ENCODE measurements at regions not wholly inside any gene's neighbourhood (a gene's known extent, or its start where the extent isn't known, plus 50 kb on each side); places are given as distances from the start of the nearest gene placed in this dataset.

- no peaks in the 10 kb centered on the region for H3K36me3 ChIP-seq (replicated peaks; ENCODE audit: insufficient read depth, low read depth)
- H2AFZ ChIP-seq = no peak overlapping the region
- WGBS (ENCODE audit: low lambda C conversion rate, missing lambda C conversion rate) = 94% methylated on average over 31 of the region's 31 CpGs
- no peaks in the 10 kb centered on the region for H4K20me1 ChIP-seq (ENCODE audit: insufficient read depth, poor library complexity, severe bottlenecking)
- no peak overlapping the region for H3K4me2 ChIP-seq
- peaks cover 18% of the 10 kb centered on the region for H3K4me1 ChIP-seq (ENCODE audit: insufficient read depth)
- peak overlapping the region; percentile 66 for H3K27ac ChIP-seq
- TF ChIP-seq EZH2phosphoT487 (IDR thresholded peaks at IDR 0.05; ENCODE audit: low read depth, severe bottlenecking, unreplicated experiment) (no peak), CTCF (IDR thresholded peaks at IDR 0.05; ENCODE audit: poor library complexity) (no peak)
- DNase-seq (ENCODE audit: low spot score) = no peak
- no peaks in the 10 kb centered on the region for H3K9me3 ChIP-seq (ENCODE audit: low read depth)
- no peaks in the 10 kb centered on the region for H3K27me3 ChIP-seq
- H3K4me3 ChIP-seq = no peak overlapping the region
- no peaks in the 10 kb centered on the region for H3K9me2 ChIP-seq (replicated peaks; ENCODE audit: insufficient read depth)
- no peaks in the 10 kb centered on the region for H3K79me2 ChIP-seq
These were observed 390.7 kb downstream of the PLK2 start for GRCh38 chr5:58069016-58069705.

- Histone ChIP-seq H4K20me1 (ENCODE audit: insufficient read depth, poor library complexity, severe bottlenecking) (no peaks in the 10 kb centered on the region), H3K4me3 (no peak overlapping the region), H2AFZ (no peak overlapping the region), H3K9me2 (replicated peaks; ENCODE audit: insufficient read depth) (no peaks in the 10 kb centered on the region), H3K4me2 (no peak overlapping the region), H3K36me3 (replicated peaks; ENCODE audit: insufficient read depth, low read depth) (no peaks in the 10 kb centered on the region), H3K27ac (no peak overlapping the region), H3K27me3 (no peaks in the 10 kb centered on the region), H3K4me1 (ENCODE audit: insufficient read depth) (peaks cover 10% of the 10 kb centered on the region), H3K79me2 (no peaks in the 10 kb centered on the region), H3K9me3 (ENCODE audit: low read depth) (no peaks in the 10 kb centered on the region)
- TF ChIP-seq EZH2phosphoT487 (IDR thresholded peaks at IDR 0.05; ENCODE audit: low read depth, severe bottlenecking, unreplicated experiment) = no peak
- WGBS (ENCODE audit: low lambda C conversion rate, missing lambda C conversion rate) = 91% methylated on average over 1 of the region's 1 CpG
- no peak for DNase-seq (ENCODE audit: low spot score)
These were observed 393.3 kb downstream of the PLK2 start for GRCh38 chr5:58066557-58066956.

GRCh38 chr5:58066076-58066475 is 393.8 kb downstream of the PLK2 start:
- Histone ChIP-seq H2AFZ (no peak overlapping the region), H3K4me2 (no peak overlapping the region), H3K4me3 (no peak overlapping the region), H3K4me1 (ENCODE audit: insufficient read depth) (peaks cover 8% of the 10 kb centered on the region), H3K9me2 (replicated peaks; ENCODE audit: insufficient read depth) (no peaks in the 10 kb centered on the region), H3K27me3 (no peaks in the 10 kb centered on the region), H3K36me3 (replicated peaks; ENCODE audit: insufficient read depth, low read depth) (no peaks in the 10 kb centered on the region), H4K20me1 (ENCODE audit: insufficient read depth, poor library complexity, severe bottlenecking) (no peaks in the 10 kb centered on the region), H3K27ac (no peak overlapping the region), H3K79me2 (no peaks in the 10 kb centered on the region), H3K9me3 (ENCODE audit: low read depth) (no peaks in the 10 kb centered on the region)
- DNase-seq (ENCODE audit: low spot score) = no peak
- 77% methylated on average over 2 of the region's 2 CpGs for WGBS (ENCODE audit: low lambda C conversion rate, missing lambda C conversion rate)
- TF ChIP-seq CTCF (IDR thresholded peaks at IDR 0.05; ENCODE audit: poor library complexity) = no peak
- TF ChIP-seq EZH2 (IDR thresholded peaks at IDR 0.05; ENCODE audit: borderline replicate concordance) = no peak
- TF ChIP-seq EZH2phosphoT487 (IDR thresholded peaks at IDR 0.05; ENCODE audit: low read depth, severe bottlenecking, unreplicated experiment) = no peak

GRCh38 chr5:58064801-58065200 is 395.1 kb downstream of the PLK2 start:
- H2AFZ ChIP-seq = no peak overlapping the region
- no peaks in the 10 kb centered on the region for H3K27me3 ChIP-seq
- H3K4me3 ChIP-seq = no peak overlapping the region
- WGBS (ENCODE audit: low lambda C conversion rate, missing lambda C conversion rate) = 43% methylated on average over 2 of the region's 2 CpGs
- TF ChIP-seq EZH2 (IDR thresholded peaks at IDR 0.05; ENCODE audit: borderline replicate concordance) (no peak), CTCF (IDR thresholded peaks at IDR 0.05; ENCODE audit: poor library complexity) (no peak)
- no peak overlapping the region for H3K27ac ChIP-seq
- no peak overlapping the region for H3K4me2 ChIP-seq
- no peaks in the 10 kb centered on the region for H4K20me1 ChIP-seq (ENCODE audit: insufficient read depth, poor library complexity, severe bottlenecking)
- H3K4me1 ChIP-seq (ENCODE audit: insufficient read depth) = no peaks in the 10 kb centered on the region
- no peaks in the 10 kb centered on the region for H3K36me3 ChIP-seq (replicated peaks; ENCODE audit: insufficient read depth, low read depth)
- H3K9me2 ChIP-seq (replicated peaks; ENCODE audit: insufficient read depth) = no peaks in the 10 kb centered on the region
- no peaks in the 10 kb centered on the region for H3K79me2 ChIP-seq
- DNase-seq (ENCODE audit: low spot score) = no peak
- no peaks in the 10 kb centered on the region for H3K9me3 ChIP-seq (ENCODE audit: low read depth)

Measured in hepatocyte (in vitro differentiated cells).